Sciatic nerve (tissue), 2 donors: ENCODE measurements at regions not wholly inside any gene's neighbourhood (a gene's known extent, or its start where the extent isn't known, plus 50 kb on each side); places are given as distances from the start of the nearest gene placed in this dataset.
A peak's percentile ranks its signal among the peaks of the same experiment; 100 is the strongest.

Source experiments
- ATAC-seq: fragments of 200-7000 bp; cut with Tn5 transposase; one replicate; pipeline ENCODE4 v1.9.1; 2020; ENCODE audit warnings: mild to moderate bottlenecking, moderate library complexity
- DNase-seq: peaks from one replicate; pipeline ENCODE4 v3.0.0-alpha.2; 2020; ENCODE audit warnings: low spot score
- intact Hi-C: fragments of 100-400 bp; cut with DNase I; formaldehyde crosslinking; loops from one replicate; pipeline ENCODE4 v1.14.2; 2022
- donor health status: DM: no; HTN: no; CAD: no.
- donor health status: DM: no; HTN: no; CAD: no.

DNA sequence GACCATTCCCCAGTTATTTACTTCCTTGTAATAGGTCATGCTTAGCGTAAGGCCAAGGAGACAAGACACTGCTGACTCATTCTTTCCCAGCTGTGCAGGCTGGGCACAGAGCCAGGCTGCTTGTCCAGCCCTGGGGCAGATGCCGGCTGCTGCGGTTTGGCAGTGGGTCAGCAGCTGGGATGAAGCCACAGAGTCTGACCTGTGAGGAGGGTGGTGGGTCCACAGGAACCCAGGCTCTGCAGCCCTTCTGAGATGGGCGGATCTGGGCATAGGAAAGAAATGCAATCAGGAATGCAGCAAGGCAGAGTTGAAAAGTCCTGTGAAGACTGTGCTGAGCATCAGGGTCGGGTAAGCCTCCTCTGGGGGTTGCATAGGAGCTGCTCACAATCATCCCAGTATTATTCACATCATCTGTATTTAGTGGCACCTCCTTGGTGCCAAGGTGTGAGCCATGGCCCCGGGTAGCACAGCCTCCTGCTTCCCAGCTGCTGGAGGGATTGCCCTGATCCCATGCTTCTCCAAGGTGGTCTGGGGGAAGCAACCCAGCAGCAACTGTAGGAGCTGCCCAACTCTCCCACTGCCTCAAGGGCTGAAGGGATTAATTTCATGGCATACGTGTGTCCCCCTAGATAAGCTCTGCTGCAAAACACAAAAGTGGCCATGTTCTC is 139.0 kb downstream of the DDX1 start:
- intact Hi-C loops = no loop called here
- peak; percentile 97 for DNase-seq
- peak; percentile 97 for ATAC-seq

DNA sequence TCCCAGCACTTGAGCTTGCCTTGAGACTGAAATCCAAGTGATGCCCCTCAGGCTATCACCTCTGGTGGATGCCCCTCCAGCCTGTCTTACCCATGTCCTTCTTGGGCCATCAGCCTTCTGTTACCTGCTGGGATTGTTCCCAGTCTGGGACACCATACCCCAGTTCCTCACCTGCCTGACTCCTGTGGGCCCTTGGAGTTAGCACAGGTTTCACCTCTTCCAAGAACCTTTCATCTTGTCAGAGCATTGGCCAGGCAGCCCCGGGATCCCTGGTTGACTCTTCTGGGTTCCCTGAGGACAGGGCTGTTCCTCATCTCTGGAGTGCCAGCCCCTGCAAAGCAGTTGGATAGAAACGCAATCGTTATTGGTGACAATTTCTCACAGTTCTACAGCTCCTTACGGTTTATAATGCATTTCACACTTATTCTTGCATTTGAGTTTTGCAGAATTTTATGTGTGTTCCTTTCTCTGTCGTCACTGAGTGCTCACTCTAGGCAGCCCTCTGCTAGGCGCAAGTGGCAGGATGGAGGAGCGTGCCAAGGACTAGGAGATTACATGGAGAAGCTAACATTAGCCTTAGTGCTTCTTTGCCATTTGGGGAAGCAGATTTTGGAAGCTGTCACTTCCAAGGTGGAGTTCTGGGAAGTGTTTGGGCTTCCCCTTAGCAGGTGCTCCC is 139.7 kb downstream of the DDX1 start:
- intact Hi-C loops = no loop called here
- ATAC-seq (no peak), DNase-seq (no peak)

DNA sequence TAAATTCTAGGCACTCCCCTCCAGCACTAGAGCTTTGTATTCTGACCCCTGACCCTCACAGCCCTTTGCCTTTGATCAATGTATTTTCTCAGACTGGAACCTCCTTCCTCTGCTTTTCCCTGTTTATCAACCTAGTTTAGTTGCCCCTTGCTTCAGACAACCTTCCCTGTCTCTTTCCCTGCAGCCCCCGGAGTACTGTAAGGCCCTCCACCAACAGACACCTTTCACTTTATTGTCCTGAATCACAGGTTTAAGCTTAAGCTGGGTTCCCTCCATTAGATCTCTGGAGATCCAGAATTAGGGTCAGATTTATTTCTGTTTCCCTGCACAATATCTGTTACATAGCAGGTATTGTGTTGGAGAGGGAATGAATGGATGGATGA is 140.2 kb downstream of the DDX1 start:
- ATAC-seq (no peak), DNase-seq (no peak)
- intact Hi-C loops = no loop called here

DNA sequence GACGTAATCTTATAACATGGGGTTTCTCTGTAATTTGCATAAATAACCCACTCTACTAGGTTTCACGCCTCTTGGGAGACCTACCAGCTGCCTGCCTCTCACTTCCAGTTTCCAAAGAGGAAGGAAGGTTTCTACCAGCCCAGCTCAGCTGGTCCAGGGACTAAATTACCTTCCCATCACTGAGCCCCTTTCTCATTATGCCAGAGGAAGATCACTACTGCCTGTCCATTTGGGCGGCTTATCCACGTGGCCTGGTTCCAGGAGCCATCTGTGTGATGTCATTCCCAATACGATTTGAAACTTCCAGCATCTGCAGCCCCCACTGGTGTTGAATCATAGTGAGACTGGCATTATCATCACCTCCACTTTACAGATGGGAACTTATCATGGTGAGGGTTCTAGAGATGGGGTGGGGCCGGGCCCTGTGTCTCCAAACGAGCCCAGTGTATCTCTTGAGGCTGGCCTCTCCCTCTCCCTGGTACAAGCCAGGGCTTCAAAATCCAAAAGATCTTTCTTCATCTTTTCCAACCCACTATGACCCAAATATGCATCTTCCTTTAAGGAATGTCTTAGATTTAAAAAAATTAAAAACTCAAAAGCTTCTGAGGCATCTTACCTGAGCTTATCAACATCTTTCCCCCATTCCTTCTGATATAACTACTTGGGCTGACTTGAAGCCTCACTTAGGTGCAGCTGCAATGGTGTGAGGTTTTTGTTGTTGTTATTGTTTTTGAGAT is 140.8 kb downstream of the DDX1 start:
- DNase-seq (no peak), ATAC-seq (no peak)
- intact Hi-C loops = no loop called here

DNA sequence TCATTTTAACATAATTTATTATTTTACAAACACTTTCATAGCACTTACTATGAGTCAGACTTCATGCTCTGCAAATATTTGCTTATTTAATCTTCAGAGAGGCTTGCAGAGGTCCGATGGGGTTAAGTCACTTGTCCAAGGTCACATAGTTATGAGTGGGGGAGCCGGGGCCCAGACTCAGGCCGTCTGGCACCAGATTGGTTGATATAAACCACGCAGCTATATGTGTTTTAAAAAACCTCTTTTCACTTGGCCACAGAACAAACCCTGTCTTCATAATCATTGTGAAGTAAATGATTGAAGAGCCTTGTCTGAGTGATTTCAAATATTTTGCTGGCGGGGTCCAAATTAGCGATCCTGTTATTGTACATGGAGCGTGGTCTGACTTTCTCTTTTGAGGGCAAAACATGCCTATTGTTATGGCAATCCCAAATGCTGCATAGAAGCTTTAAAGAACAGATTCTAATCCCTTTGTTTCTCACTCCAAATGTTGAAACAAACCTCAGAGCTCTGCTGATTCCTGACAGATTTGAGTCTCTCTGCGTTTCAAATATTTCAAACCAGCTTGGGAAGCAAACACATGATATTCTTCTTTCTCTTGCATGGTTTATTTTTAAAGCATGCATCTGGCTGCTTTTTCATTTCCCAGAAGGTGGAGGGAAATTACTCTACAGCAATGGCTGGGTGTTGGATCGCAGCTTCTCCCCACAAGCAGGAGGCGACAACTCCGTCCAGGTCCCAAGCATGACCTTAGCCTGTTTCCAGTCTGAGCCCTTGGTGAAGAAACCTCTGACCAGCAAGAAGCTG is 142.4 kb downstream of the DDX1 start:
- intact Hi-C loops = no loop called here
- DNase-seq (no peak), ATAC-seq (no peak)

DNA sequence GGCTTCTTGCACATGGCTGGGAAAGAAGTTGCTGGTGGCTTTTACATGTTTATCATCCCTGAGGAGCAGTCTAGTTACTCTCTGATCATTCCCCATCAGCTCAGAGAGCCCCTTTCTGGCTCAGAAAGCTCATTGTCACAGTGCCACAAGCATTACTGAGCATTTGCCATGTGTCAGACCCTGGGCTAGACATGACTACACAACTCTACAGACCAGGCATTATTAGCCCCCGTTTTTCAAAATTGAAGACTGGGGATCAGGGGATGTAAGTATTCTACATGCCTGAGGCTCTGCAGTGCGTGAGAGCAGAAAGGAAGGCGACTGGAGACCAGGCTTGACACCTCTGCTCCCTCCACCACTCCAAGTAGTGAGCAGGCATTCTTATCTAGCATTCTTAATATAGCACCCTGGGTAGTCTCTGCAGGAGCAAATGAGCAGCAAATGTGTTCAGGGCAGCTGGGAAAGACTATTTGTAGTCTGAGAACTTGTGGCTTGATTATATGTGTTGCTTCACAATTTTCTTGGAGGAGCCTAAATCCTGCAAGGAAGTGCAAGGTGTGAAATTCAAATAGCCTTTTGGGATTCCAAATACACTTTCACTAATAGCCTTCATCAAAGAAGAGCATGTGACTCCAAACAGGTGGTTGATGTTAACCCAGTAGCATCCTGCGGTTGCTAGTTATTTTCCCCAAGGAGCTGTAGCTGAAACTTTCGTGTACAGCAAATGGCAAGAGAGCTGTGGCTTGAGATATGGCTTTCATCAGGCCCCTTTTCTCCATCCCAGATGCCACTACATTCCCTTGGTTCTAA is 143.2 kb downstream of the DDX1 start:
- DNase-seq = no peak
- intact Hi-C loops = no loop called here
- no peak for ATAC-seq

DNA sequence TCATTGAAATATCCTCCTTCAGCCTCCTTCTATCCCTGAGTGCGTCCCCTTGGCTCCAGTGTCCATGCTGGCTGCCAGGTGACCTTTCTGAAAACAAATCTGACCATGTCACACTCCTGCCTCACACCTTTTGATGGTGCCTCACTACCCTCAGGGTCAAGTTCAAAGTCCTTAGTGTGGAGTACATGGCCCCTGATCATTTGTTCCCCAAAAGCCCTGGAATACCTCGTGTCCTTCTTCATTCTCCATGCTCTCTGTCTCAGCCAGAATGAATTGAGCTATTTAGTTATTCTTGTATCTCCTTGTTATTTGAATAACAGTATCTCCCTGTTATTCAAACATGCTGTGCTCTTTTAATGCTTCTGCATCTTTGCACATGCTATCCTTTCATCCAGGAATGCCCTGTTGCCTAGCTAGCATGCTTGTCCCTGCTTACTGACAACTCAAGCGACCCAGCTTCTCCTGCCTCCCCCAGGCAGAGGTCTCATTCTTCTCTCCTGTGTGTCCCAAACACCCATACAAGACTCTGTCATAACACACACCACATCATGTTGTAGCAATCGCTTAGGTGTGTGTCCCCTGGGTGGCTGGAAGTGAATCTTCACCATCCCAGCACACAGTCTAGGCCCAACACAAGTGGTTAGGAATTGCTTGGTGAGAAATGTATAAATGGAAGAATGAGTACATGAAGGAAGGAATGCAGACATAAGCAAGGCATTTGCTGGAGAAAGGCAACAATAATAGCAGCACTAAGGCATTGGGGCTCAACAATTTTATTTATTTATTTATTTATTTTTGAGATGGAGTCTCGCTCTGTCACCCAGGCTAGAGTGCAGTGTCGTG is 144.0 kb downstream of the DDX1 start:
- ATAC-seq = no peak
- no peak for DNase-seq
- intact Hi-C loops = no loop called here

DNA sequence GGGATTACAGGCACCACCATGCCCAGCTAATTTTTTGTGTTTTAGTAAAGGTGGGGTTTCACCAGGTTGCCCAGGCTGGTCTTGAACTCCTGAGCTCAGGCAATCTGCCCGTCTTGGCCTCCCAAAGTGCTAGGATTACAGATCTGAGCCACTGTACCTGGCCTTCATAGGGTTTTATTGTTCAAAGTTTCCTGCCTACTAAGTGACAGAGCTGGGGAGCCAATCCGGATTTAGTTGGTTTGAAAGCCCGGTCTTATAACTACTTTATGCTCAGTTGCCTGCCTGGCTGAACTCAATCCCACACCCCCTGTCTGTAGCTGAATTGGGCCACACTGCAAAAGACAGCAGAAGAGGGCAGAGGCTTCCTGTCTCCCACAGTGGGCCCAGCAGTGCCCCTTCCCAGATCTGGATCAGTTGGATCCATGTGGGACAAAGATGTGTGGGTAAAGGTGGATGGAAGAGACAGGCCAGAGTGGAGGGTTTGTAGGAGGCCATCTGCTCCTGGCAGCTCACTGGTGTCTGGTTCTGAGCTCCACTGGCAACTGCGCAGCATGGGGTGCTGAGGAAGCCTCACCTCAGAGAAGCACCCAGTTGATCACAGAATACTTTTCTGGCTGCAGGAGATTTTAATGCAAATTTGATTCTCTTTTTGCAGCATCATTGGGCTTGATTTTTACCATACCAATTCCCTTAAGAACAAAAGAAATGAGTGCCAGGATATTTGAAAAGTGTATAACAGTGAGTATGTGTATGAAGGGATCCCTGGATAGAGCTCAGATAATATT is 144.9 kb downstream of the DDX1 start:
- DNase-seq = no peak
- no peak for ATAC-seq
- intact Hi-C loops = no loop called here

DNA sequence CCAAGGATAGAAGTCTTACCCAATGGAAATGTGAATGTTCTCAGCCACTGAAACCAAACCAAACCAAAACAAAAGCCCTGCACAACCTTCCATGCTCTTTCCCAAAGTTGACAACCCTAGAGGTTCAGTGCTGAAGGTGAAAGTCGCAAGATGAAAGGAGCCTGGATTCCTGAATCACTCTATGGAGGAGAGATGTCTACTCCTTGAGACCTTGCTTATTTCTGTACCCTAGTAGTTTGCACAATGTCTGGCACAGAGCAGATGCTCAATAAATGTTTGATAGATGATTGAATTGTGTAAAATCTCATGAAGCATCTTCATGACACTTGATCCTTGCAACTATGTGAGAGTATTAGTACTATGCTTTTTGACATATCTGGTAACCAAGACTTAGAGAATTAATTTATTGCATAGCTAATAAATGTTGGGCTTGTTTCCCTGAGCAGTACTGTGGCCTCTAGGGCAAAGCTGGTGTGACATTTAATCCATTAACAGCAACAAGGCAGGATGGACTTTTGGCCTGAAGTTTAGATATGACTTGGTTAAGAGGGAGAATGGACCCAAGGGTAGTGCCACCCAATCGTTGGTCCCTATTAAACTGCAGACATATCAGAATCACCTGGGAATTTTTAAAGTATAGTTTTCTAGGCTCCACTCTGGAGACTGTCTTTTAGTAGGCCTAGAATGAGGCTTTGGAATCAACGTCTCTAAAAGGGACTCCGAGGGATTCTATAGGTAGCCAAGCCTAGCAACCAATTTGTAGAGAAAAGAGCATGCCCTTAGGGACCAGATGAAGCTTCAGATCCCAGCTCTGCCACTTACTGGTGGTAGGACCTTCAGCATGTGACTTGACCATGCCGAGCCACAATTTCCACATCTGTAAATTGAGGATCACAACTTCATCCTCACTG is 145.9 kb downstream of the DDX1 start:
- intact Hi-C loops = no loop called here
- ATAC-seq = no peak
- no peak for DNase-seq

DNA sequence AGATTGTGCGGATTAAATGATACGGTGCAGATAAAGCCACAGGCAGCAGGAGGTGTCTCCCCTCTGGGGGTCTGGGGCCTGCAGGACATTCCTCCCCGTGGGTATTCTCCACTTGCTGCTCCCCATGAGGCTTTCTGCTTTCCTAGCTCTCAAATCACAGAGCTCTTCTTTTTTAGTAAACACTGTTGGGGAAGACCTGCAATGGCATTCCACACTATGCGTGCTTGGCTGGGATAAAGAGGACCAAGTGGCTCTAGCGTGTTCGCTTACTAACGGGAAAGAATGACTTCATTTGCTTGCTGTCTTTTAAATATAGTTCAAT is 146.5 kb downstream of the DDX1 start:
- DNase-seq = no peak
- intact Hi-C loops = no loop called here
- ATAC-seq = no peak

DNA sequence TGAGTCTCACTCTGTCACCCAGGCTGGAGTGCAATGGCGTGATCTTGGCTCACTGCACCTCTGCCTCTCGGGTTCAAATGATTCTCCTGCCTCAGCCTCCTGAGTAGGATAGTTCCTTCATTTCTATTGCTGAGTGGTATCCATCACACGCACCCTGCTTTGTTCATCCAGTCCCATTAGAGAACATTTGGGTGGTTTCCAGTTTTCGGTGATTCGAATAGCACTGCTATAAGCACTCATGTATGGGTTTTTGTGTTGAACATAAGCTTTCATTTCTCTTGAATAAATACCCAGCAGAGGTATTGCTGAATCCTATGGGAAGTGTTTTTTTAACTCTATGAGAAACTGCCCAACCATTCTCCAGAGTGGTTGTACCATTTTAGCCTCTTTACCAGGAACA is 147.3 kb downstream of the DDX1 start:
- ATAC-seq (no peak), DNase-seq (no peak)
- intact Hi-C loops = no loop called here

DNA sequence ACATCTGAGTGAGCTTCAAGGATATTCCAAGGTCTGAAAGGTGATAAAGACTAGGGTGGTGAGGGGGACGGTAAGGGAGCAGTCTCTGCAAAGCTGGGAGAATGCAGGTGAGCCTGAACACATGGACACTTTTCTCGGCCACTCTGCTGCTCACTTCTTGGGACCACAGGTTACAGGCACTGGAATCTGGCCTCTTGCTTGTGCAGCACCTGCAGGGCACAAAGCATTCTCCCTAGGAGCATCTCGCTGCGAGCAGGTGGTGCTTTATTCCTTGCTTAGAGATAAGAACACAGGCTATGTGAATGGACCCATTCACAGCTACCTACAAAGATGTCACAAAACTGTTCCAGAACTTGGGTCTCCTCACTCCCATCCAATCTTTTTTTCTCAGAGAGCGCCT is 153.2 kb downstream of the DDX1 start:
- ATAC-seq = no peak
- intact Hi-C loops = no loop called here
- DNase-seq = no peak

DNA sequence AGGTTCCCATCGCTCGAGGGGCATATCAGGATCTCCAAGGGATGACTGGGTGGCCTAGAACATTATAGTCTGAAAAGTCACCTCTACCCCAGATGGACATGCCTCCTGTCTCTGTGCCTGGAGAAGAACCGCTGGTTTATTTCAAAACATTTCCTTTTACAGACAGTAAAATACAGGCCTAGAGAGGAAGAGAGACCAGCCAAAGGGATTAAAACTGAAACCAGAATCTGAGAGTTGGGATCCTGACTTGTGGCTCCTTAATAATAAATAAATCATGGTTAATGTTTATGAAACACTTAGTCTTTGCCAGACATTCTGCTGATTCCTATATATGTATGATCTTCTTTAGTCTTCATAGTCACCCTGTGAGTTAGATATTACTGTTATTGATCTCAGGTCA is 153.7 kb downstream of the DDX1 start:
- DNase-seq (no peak), ATAC-seq (no peak)
- intact Hi-C loops = no loop called here

DNA sequence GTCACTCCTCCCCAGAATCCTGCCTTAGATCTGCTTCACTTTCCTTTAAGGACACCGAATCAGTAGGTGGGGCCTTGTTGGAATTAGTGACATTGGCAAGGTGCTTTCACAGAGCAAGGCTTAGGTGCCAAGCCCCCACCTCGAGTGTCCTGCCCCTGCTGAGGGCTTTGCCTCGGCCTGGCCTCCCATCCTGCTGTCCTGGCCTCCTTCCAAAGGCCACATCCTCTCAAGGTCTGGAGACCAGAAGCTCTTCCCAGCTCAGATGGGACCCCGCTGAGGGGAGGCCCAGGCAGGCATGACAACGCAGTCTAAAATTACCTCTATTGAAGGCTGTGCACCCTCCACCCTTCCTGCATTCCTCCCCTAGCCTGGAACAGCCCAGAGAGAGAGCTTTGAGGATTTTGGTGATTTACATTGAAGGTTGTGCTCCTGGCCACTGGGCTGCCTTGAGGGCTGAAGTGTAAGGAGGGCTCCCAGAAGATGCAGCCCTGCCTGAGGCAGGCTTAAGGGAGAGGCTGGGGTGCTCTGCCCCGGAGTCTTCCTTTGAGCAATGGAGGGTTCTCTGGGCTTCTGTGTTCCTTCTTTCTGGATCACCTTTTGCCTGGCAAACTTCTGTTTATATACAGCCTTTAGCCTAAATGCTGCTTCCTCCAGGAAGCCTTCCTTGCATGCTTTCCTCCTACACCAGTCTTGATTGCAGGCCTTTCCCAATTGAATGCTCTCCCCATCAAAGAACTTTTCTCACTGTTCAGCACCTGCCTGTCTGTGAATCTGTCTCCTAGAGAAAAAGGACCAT is 154.4 kb downstream of the DDX1 start:
- ATAC-seq (no peak), DNase-seq (no peak)
- intact Hi-C loops = no loop called here

DNA sequence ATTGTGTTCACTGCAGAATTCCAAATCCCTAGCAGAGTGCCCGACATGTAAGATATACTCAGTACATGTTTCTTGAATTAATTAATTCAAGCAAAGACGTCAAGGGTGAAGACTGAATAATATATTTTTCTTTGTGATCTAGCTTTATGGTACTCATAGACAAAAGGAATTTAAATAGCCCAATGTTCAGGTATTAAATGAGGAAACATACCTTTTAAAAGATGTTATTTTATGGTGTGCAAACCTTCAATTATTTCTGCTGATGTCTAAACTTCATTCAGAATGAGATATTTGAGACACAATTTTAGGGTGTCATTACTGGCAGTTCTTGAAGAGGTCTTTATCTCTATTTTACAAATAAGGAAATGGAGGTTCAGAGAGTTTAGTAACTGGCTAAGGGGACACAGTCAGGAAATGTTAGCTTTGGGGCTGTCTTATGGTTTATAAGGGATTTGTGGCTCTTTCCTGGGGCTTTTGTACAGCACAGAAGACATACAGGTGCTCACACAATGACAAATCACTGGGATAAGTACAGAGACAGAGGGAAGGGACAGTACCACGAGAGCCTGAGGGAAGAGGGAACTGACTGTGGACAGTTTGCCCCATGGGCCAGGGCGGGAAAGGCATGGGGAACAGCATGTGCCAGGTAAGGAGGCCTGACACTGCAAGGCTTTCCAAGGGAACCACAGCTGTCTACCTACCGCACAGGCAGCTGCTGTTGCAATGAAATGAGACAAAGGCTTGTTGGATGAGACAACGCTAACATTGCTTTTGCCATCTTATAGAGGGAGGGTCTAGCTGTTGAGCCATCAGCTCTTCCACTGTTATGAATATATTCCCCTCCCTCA is 155.3 kb downstream of the DDX1 start:
- DNase-seq = no peak
- intact Hi-C loops = no loop called here
- no peak for ATAC-seq
